Neural progenitor cell (in vitro differentiated cells): ENCODE measurements at regions not wholly inside any gene's neighbourhood (a gene's known extent, or its start where the extent isn't known, plus 50 kb on each side); places are given as distances from the start of the nearest gene placed in this dataset.

Experiments used
- CTCF ChIP-seq: fragments of 200-600 bp; sonication (generic); IDR thresholded peaks from 2 replicates; pipeline ENCODE4 v1.5.1; 2017; ENCODE audit warnings: antibody characterized with exemption, mild to moderate bottlenecking
- EZH2 ChIP-seq: fragments of 200-600 bp; sonication (generic); IDR thresholded peaks from 2 replicates; pipeline ENCODE4 v1.6.1; 2017; ENCODE audit warnings: antibody characterized with exemption, mild to moderate bottlenecking, moderate library complexity

GRCh38 chr14:27314231-27314630 is 716.4 kb upstream of the NOVA1 start:
- TF ChIP-seq EZH2 (no peak), CTCF (no peak)
